ENCODE measurements at regions not wholly inside any gene's neighbourhood (a gene's known extent, or its start where the extent isn't known, plus 50 kb on each side); places are given as distances from the start of the nearest gene placed in this dataset.

- peaks cover 0 to 18% of the 10 kb centered on the region in 2 donors for H3K27me3 Mint-ChIP-seq (ENCODE audit: low read depth in 2 of 2)
- H3K4me3 Mint-ChIP-seq, result no peak overlapping the region
- Histone ChIP-seq H3K27me3 (ENCODE audit: control insufficient read depth, insufficient read depth, low read length) (no peaks in the 10 kb centered on the region), H3K27ac (ENCODE audit: low read length) (no peak overlapping the region), H3K9me3 (ENCODE audit: control insufficient read depth, insufficient read depth, low read length) (no peaks in the 10 kb centered on the region), H3K4me3 (ENCODE audit: low read length) (no peak overlapping the region), H3K4me1 (ENCODE audit: control insufficient read depth, insufficient read depth, low read length) (no peaks in the 10 kb centered on the region), H3K36me3 (ENCODE audit: control insufficient read depth, insufficient read depth, low read length) (no peaks in the 10 kb centered on the region)
- intact Hi-C loops (cut with micrococcal nuclease), result no loop called here
- ATAC-seq, result no peak
- H3K4me1 Mint-ChIP-seq, result no peaks in the 10 kb centered on the region
- DNase-seq, result no peak
- no peak overlapping the region for H3K27ac Mint-ChIP-seq
- peaks cover 0 to 2% of the 10 kb centered on the region in 2 donors for H3K9me3 Mint-ChIP-seq
- no peaks in the 10 kb centered on the region for H3K36me3 Mint-ChIP-seq
- TF ChIP-seq CTCF (IDR thresholded peaks at IDR 0.05), result no peak
- 90% methylated on average over 3 of the region's 4 CpGs for WGBS (ENCODE audit: insufficient coverage)
These were observed 266.3 kb upstream of the KAZN start for GRCh38 chr1:14332158-14332557.

GRCh38 chr1:14334336-14335176 lies 263.9 kb upstream of the KAZN start:
- no peak for TF ChIP-seq CTCF (IDR thresholded peaks at IDR 0.05)
- Histone ChIP-seq H3K9me3 (ENCODE audit: control insufficient read depth, insufficient read depth, low read length) (no peaks in the 10 kb centered on the region), H3K27ac (ENCODE audit: low read length) (no peak overlapping the region), H3K27me3 (ENCODE audit: control insufficient read depth, insufficient read depth, low read length) (no peaks in the 10 kb centered on the region), H3K4me1 (ENCODE audit: control insufficient read depth, insufficient read depth, low read length) (no peaks in the 10 kb centered on the region), H3K4me3 (ENCODE audit: low read length) (no peak overlapping the region), H3K36me3 (ENCODE audit: control insufficient read depth, insufficient read depth, low read length) (no peaks in the 10 kb centered on the region)
- Mint-ChIP-seq H3K4me1 (no peaks in the 10 kb centered on the region), H3K27ac (no peak overlapping the region), H3K4me3 (no peak overlapping the region), H3K36me3 (no peaks in the 10 kb centered on the region), H3K27me3 (ENCODE audit: low read depth in 2 of 2) (peaks cover 0 to 11% of the 10 kb centered on the region in 2 donors), H3K9me3 (peaks cover 0 to 2% of the 10 kb centered on the region in 2 donors)
- no peak for ATAC-seq
- WGBS (ENCODE audit: insufficient coverage), result 70% methylated on average over 4 of the region's 7 CpGs
- no peak for DNase-seq
- intact Hi-C loops (cut with micrococcal nuclease), result no loop called here

GRCh38 chr1:14338509-14338908 lies 260.0 kb upstream of the KAZN start:
- peaks cover 16 to 18% of the 10 kb centered on the region in 2 donors for H3K27me3 Mint-ChIP-seq (ENCODE audit: low read depth in 2 of 2)
- intact Hi-C loops (cut with micrococcal nuclease), result no loop called here
- no peak overlapping the region for H3K4me3 ChIP-seq (ENCODE audit: low read length)
- TF ChIP-seq CTCF (IDR thresholded peaks at IDR 0.05), result no peak
- H3K27ac Mint-ChIP-seq, result no peak overlapping the region
- H3K36me3 Mint-ChIP-seq, result no peaks in the 10 kb centered on the region
- no peak for DNase-seq
- H3K27me3 ChIP-seq (ENCODE audit: control insufficient read depth, insufficient read depth, low read length), result no peaks in the 10 kb centered on the region
- WGBS (ENCODE audit: insufficient coverage), result 88% methylated on average over 3 of the region's 3 CpGs
- no peaks in the 10 kb centered on the region for H3K9me3 ChIP-seq (ENCODE audit: control insufficient read depth, insufficient read depth, low read length)
- H3K4me1 ChIP-seq (ENCODE audit: control insufficient read depth, insufficient read depth, low read length), result no peaks in the 10 kb centered on the region
- ATAC-seq, result no peak
- no peak overlapping the region for H3K27ac ChIP-seq (ENCODE audit: low read length)
- no peaks in the 10 kb centered on the region for H3K4me1 Mint-ChIP-seq
- H3K36me3 ChIP-seq (ENCODE audit: control insufficient read depth, insufficient read depth, low read length), result no peaks in the 10 kb centered on the region
- H3K4me3 Mint-ChIP-seq, result no peak overlapping the region
- peaks cover 0 to 2% of the 10 kb centered on the region in 2 donors for H3K9me3 Mint-ChIP-seq

- no peaks in the 10 kb centered on the region for H3K4me1 Mint-ChIP-seq
- intact Hi-C loops (cut with micrococcal nuclease), result no loop called here
These were observed 259.2 kb upstream of the KAZN start for GRCh38 chr1:14339288-14339687.

More at GRCh38 chr1:14339288-14339687, 259.2 kb upstream of the KAZN start:
- H3K36me3 ChIP-seq (ENCODE audit: control insufficient read depth, insufficient read depth, low read length), result no peaks in the 10 kb centered on the region
- Mint-ChIP-seq H3K27me3 (ENCODE audit: low read depth in 2 of 2) (peaks cover 16% of the 10 kb centered on the region in 2 donors), H3K36me3 (no peaks in the 10 kb centered on the region), H3K4me3 (no peak overlapping the region), H3K9me3 (peaks cover 0 to 2% of the 10 kb centered on the region in 2 donors), H3K27ac (no peak overlapping the region)
- DNase-seq, result no peak
- no peak overlapping the region for H3K4me3 ChIP-seq (ENCODE audit: low read length)
- H3K9me3 ChIP-seq (ENCODE audit: control insufficient read depth, insufficient read depth, low read length), result no peaks in the 10 kb centered on the region
- no peak for ATAC-seq
- no peak for TF ChIP-seq CTCF (IDR thresholded peaks at IDR 0.05)
- H3K27me3 ChIP-seq (ENCODE audit: control insufficient read depth, insufficient read depth, low read length), result no peaks in the 10 kb centered on the region
- H3K4me1 ChIP-seq (ENCODE audit: control insufficient read depth, insufficient read depth, low read length), result no peaks in the 10 kb centered on the region
- no peak overlapping the region for H3K27ac ChIP-seq (ENCODE audit: low read length)
- WGBS (ENCODE audit: insufficient coverage), result 60% methylated on average over 5 of the region's 5 CpGs
